Astrocyte of the cerebellum (primary cell): ENCODE measurements at regions not wholly inside any gene's neighbourhood (a gene's known extent, or its start where the extent isn't known, plus 50 kb on each side); places are given as distances from the start of the nearest gene placed in this dataset.

Experiments
- DNase-seq: peaks from one replicate; pipeline ENCODE4 v3.0.0-alpha.2; 2011; ENCODE audit warnings: low read depth
- H3K4me3 ChIP-seq: 2 replicates; pipeline ENCODE4 v1.5.1; 2011; ENCODE audit warnings: mild to moderate bottlenecking, low read depth, low read length, moderate library complexity
- CTCF ChIP-seq: IDR thresholded peaks from 2 replicates; pipeline ENCODE4 v1.5.1; 2012; ENCODE audit warnings: low read length, low read depth, moderate library complexity, mild to moderate bottlenecking; ENCODE audit errors: missing control alignments
- in situ Hi-C: cut with HindIII; loops from 2 replicates; pipeline ENCODE4 v1.10.0; 2017; ENCODE audit warnings: low sequenced_read_pairs

GRCh38 chr11:134612140-134613030, 200.3 kb upstream of the B3GAT1 start:
- in situ Hi-C loops, result no loop called here
- DNase-seq, result no peak
- H3K4me3 ChIP-seq, result no peak overlapping the region
- TF ChIP-seq CTCF, result no peak

GRCh38 chr11:134611537-134611936, 199.5 kb upstream of the B3GAT1 start:
- TF ChIP-seq CTCF, result no peak
- DNase-seq, result no peak
- H3K4me3 ChIP-seq, result no peak overlapping the region
- in situ Hi-C loops, result no loop called here

- in situ Hi-C loops, result no loop called here
- H3K4me3 ChIP-seq, result no peak overlapping the region
- TF ChIP-seq CTCF, result no peak
- no peak for DNase-seq
These were observed 198.3 kb upstream of the B3GAT1 start for GRCh38 chr11:134610116-134610910.

- no peak for TF ChIP-seq CTCF
- in situ Hi-C loops, result no loop called here
- H3K4me3 ChIP-seq, result no peak overlapping the region
- DNase-seq, result no peak
These were observed 197.5 kb upstream of the B3GAT1 start for GRCh38 chr11:134609361-134610115.

GRCh38 chr11:134607963-134608750, 196.1 kb upstream of the B3GAT1 start:
- in situ Hi-C loops, result no loop called here
- no peak for TF ChIP-seq CTCF
- no peak overlapping the region for H3K4me3 ChIP-seq
- no peak for DNase-seq
